Lower lobe of right lung (tissue), 2 donors: ENCODE measurements at regions not wholly inside any gene's neighbourhood (a gene's known extent, or its start where the extent isn't known, plus 50 kb on each side); places are given as distances from the start of the nearest gene placed in this dataset.
"Not testable (repeated sequence)": the region's sequence is repeated elsewhere in the genome, so short reads cannot be mapped to it uniquely, and the experiment has no call there.

Source experiments
- ATAC-seq, 2 donors: fragments of 200-7000 bp; cut with Tn5 transposase; one replicate each; pipeline ENCODE4 v1.9.1; 2020 to 2022; ENCODE audit warnings: mild to moderate bottlenecking in 2 of 2, moderate library complexity in 2 of 2
- DNase-seq: peaks from one replicate; pipeline ENCODE4 v3.0.0-alpha.2; 2020
- H3K27ac ChIP-seq: fragments of 200-600 bp; one replicate; pipeline ENCODE4 v1.8.0; 2022
- H3K27me3 ChIP-seq: fragments of 200-600 bp; one replicate; pipeline ENCODE4 v1.8.0; 2022; ENCODE audit warnings: low read depth
- H3K36me3 ChIP-seq: fragments of 200-600 bp; one replicate; pipeline ENCODE4 v1.8.0; 2022; ENCODE audit warnings: mild to moderate bottlenecking
- H3K4me1 ChIP-seq: fragments of 200-600 bp; one replicate; pipeline ENCODE4 v1.8.0; 2022
- H3K4me3 ChIP-seq: fragments of 200-600 bp; one replicate; pipeline ENCODE4 v1.8.0; 2022; ENCODE audit warnings: mild to moderate bottlenecking
- H3K9me3 ChIP-seq: fragments of 200-600 bp; one replicate; pipeline ENCODE4 v1.8.0; 2022
- CTCF ChIP-seq: fragments of 200-600 bp; IDR thresholded peaks from one replicate; pipeline ENCODE4 v1.8.0; 2022; ENCODE audit warnings: antibody characterized with exemption, mild to moderate bottlenecking
- intact Hi-C: fragments of 100-400 bp; cut with DNase I; formaldehyde crosslinking; loops from one replicate; pipeline ENCODE4 v1.11.0; 2022
- donor health status: DM: no; HTN: yes; CAD: no; lungs with severe emphysema.

- Histone ChIP-seq H3K27ac (no peak overlapping the region), H3K4me1 (no peaks in the 10 kb centered on the region), H3K9me3 (no peaks in the 10 kb centered on the region), H3K27me3 (no peaks in the 10 kb centered on the region), H3K4me3 (no peak overlapping the region), H3K36me3 (no peaks in the 10 kb centered on the region)
- intact Hi-C loops: no loop called here
- DNase-seq (no peak), ATAC-seq (no peak)
- no peak for TF ChIP-seq CTCF
Observed at GRCh38 chr3:127491323-127491722, 99.2 kb downstream of the TPRA1 start.

- DNase-seq, H3K36me3 ChIP-seq, H3K27me3 ChIP-seq, H3K4me1 ChIP-seq, H3K27ac ChIP-seq, H3K9me3 ChIP-seq, intact Hi-C loops, ATAC-seq, H3K4me3 ChIP-seq: not testable (repeated sequence)
Observed at GRCh38 chr3:127491024-127491305, 99.6 kb downstream of the TPRA1 start.

- intact Hi-C loops: no loop called here
- H3K36me3 ChIP-seq: no peaks in the 10 kb centered on the region
- no peak for DNase-seq
Observed at GRCh38 chr3:127490271-127491023, 100.1 kb downstream of the TPRA1 start.

GRCh38 chr3:127489357-127489756 is 101.2 kb downstream of the TPRA1 start:
- no peak for DNase-seq
- intact Hi-C loops: no loop called here
- H3K27me3 ChIP-seq: no peaks in the 10 kb centered on the region

More at GRCh38 chr3:127490271-127491023, 100.1 kb downstream of the TPRA1 start:
- Histone ChIP-seq H3K27ac (no peak overlapping the region), H3K4me3 (no peak overlapping the region), H3K4me1 (no peaks in the 10 kb centered on the region), H3K27me3 (no peaks in the 10 kb centered on the region), H3K9me3 (no peaks in the 10 kb centered on the region)
- ATAC-seq: no peak
- TF ChIP-seq CTCF: no peak

GRCh38 chr3:127488740-127489139 is 101.8 kb downstream of the TPRA1 start:
- DNase-seq (no peak), ATAC-seq (no peak)
- Histone ChIP-seq H3K36me3 (no peaks in the 10 kb centered on the region), H3K4me1 (no peaks in the 10 kb centered on the region), H3K4me3 (no peak overlapping the region), H3K9me3 (no peaks in the 10 kb centered on the region), H3K27me3 (no peaks in the 10 kb centered on the region), H3K27ac (no peak overlapping the region)
- intact Hi-C loops: no loop called here
- TF ChIP-seq CTCF: no peak

More at GRCh38 chr3:127489357-127489756, 101.2 kb downstream of the TPRA1 start:
- Histone ChIP-seq H3K27ac (no peak overlapping the region), H3K36me3 (no peaks in the 10 kb centered on the region), H3K4me3 (no peak overlapping the region), H3K4me1 (no peaks in the 10 kb centered on the region), H3K9me3 (no peaks in the 10 kb centered on the region)
- no peak for ATAC-seq
- TF ChIP-seq CTCF: no peak

GRCh38 chr3:127488141-127488672 is 102.3 kb downstream of the TPRA1 start:
- no peak for DNase-seq
- Histone ChIP-seq H3K4me3 (no peak overlapping the region), H3K4me1 (no peaks in the 10 kb centered on the region), H3K27me3 (no peaks in the 10 kb centered on the region), H3K9me3 (no peaks in the 10 kb centered on the region), H3K36me3 (no peaks in the 10 kb centered on the region), H3K27ac (no peak overlapping the region)
- no peak for TF ChIP-seq CTCF
- no peak for ATAC-seq
- intact Hi-C loops: no loop called here
